Keratinocyte (primary cell): ENCODE measurements at regions not wholly inside any gene's neighbourhood (a gene's known extent, or its start where the extent isn't known, plus 50 kb on each side); places are given as distances from the start of the nearest gene placed in this dataset.
"Not testable (repeated sequence)": the region's sequence is repeated elsewhere in the genome, so short reads cannot be mapped to it uniquely, and the experiment has no call there.

Experiments used
- DNase-seq: peaks from one replicate; pipeline ENCODE4 v3.0.0-alpha.2; 2011; ENCODE audit warnings: low read depth, missing footprints, low spot score
- FAIRE-seq: peaks from 2 replicates; lab custom pipeline; 2011; peaks lifted over from hg19 to GRCh38; lab: Jason Lieb, UNC
- H2AFZ ChIP-seq: 2 replicates; pipeline ENCODE4 v1.6.0; 2012; ENCODE audit warnings: low read length, control low read depth, inconsistent platforms; ENCODE audit not compliant: control insufficient read depth
- H3K27ac ChIP-seq: 2 replicates; pipeline ENCODE4 v1.5.1; 2011; ENCODE audit warnings: low read length; ENCODE audit not compliant: control insufficient read depth, insufficient read depth
- H3K27me3 ChIP-seq: 3 replicates; pipeline ENCODE4 v1.6.0; 2011; ENCODE audit warnings: low read length; ENCODE audit not compliant: control insufficient read depth, insufficient read depth; ENCODE audit errors: extremely low read depth
- H3K36me3 ChIP-seq, 2 experiments: 2 replicates in 1 of 2; 3 replicates in 1 of 2; pipeline ENCODE4 v1.5.1; 2011; ENCODE audit warnings: low read length in 2 of 2, mild to moderate bottlenecking in 1 of 2; ENCODE audit not compliant: control insufficient read depth in 2 of 2, insufficient read depth in 2 of 2; ENCODE audit errors: extremely low read depth in 1 of 2
- H3K4me1 ChIP-seq: 3 replicates; pipeline ENCODE4 v1.5.1; 2011; ENCODE audit warnings: low read length; ENCODE audit not compliant: control insufficient read depth, insufficient read depth; ENCODE audit errors: extremely low read depth
- H3K4me2 ChIP-seq: 3 replicates; pipeline ENCODE4 v1.6.0; 2011; ENCODE audit warnings: low read depth, low read length; ENCODE audit not compliant: control insufficient read depth, insufficient read depth; ENCODE audit errors: extremely low read depth
- H3K4me3 ChIP-seq, 3 experiments: fragments of 200-600 bp in 1 of 3; sonication (generic) in 1 of 3; 2 replicates in 2 of 3; 3 replicates in 1 of 3; pipeline ENCODE4 v1.5.1; 2011 to 2016; ENCODE audit warnings: low read length in 3 of 3, mild to moderate bottlenecking in 3 of 3, control low read depth in 2 of 3, inconsistent platforms in 1 of 3, low read depth in 1 of 3, mixed read lengths in 1 of 3, mixed run types in 1 of 3, moderate library complexity in 1 of 3; ENCODE audit not compliant: control insufficient read depth in 2 of 3, insufficient read depth in 2 of 3; ENCODE audit errors: extremely low read depth in 1 of 3
- H3K79me2 ChIP-seq: 2 replicates; pipeline ENCODE4 v1.6.0; 2012; ENCODE audit warnings: low read length; ENCODE audit not compliant: control insufficient read depth, insufficient read depth
- H3K9ac ChIP-seq: 3 replicates; pipeline ENCODE4 v1.6.0; 2011; ENCODE audit warnings: low read length; ENCODE audit not compliant: control insufficient read depth, insufficient read depth; ENCODE audit errors: extremely low read depth
- H3K9me1 ChIP-seq: 3 replicates; pipeline ENCODE4 v1.6.0; 2011; ENCODE audit warnings: low read length; ENCODE audit not compliant: control insufficient read depth, insufficient read depth; ENCODE audit errors: extremely low read depth
- H3K9me3 ChIP-seq: 2 replicates; pipeline ENCODE4 v1.5.1; 2012; ENCODE audit warnings: low read depth, low read length; ENCODE audit not compliant: control insufficient read depth
- H4K20me1 ChIP-seq: 3 replicates; pipeline ENCODE4 v1.6.0; 2011; ENCODE audit warnings: low read length; ENCODE audit not compliant: control insufficient read depth, insufficient read depth; ENCODE audit errors: extremely low read depth
- CTCF ChIP-seq, 3 experiments: IDR thresholded peaks in 1 of 3; conservative IDR thresholded peaks in 1 of 3; optimal IDR thresholded peaks in 1 of 3; 2 replicates in 2 of 3; 3 replicates in 1 of 3; pipeline versions ENCODE3 to v1.5.1; 2011; ENCODE audit warnings: low read length in 3 of 3, mild to moderate bottlenecking in 3 of 3, moderate library complexity in 2 of 3, control low read depth in 1 of 3, inconsistent platforms in 1 of 3; ENCODE audit not compliant: insufficient read depth in 2 of 3; ENCODE audit errors: extremely low read depth in 1 of 3
- EZH2 ChIP-seq: IDR thresholded peaks from one replicate; pipeline ENCODE4 v1.6.1; 2012; ENCODE audit warnings: inconsistent platforms, mild to moderate bottlenecking, low read length, moderate library complexity
- dilution Hi-C: fragments of 300-500 bp; cut with MboI; formaldehyde crosslinking; loops from one replicate; pipeline ENCODE4 v1.7.0; 2020; ENCODE audit warnings: low sequenced_read_pairs; ENCODE audit not compliant: extremely low pct_ligation_motif_present

DNA sequence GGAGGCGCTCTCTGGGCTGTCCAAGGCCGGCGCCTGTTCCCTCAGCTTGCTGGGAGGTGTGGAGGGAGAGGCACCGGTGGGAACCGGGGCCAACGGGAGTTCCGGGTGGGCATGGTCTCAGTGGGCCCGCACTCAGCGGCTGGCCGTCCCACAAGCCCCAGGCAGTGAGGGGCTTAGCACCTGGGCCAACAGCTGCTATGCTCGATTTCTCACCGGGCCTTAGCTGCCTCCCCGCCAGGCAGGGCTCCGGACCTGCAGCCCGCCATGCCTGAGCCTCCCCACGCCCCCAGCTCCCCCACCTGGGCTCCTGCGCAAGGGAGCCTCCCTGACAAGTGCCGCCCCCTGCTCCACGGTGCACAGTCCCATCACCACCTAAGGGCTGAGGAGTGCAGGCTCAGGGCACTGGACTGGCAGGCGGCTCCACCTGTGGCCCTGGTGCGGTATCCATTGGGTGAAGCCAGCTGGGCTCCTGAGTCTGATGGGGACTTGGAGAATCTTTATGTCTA lies 276.5 kb downstream of the SH2D4B start:
- Histone ChIP-seq H4K20me1 (no peaks in the 10 kb centered on the region), H3K27ac (no peak overlapping the region), H3K79me2 (no peaks in the 10 kb centered on the region), H3K27me3 (no peaks in the 10 kb centered on the region), H3K4me3 (no peak overlapping the region), H2AFZ (no peak overlapping the region), H3K36me3 (no peaks in the 10 kb centered on the region), H3K4me2 (no peak overlapping the region), H3K9me1 (no peaks in the 10 kb centered on the region), H3K9ac (no peak overlapping the region), H3K9me3 (no peaks in the 10 kb centered on the region), H3K4me1 (no peaks in the 10 kb centered on the region)
- no peak for TF ChIP-seq EZH2
- dilution Hi-C loops = no loop called here
- no peak for DNase-seq
- no peak for FAIRE-seq

- DNase-seq (no peak), FAIRE-seq (no peak)
- no peaks in the 10 kb centered on the region for H3K79me2 ChIP-seq
- H3K4me1 ChIP-seq = no peaks in the 10 kb centered on the region
- dilution Hi-C loops = no loop called here
- no peak overlapping the region for H3K27ac ChIP-seq
- no peak overlapping the region for H3K4me2 ChIP-seq
- H4K20me1 ChIP-seq = no peaks in the 10 kb centered on the region
- H3K9me3 ChIP-seq = no peaks in the 10 kb centered on the region
- no peaks in the 10 kb centered on the region for H3K36me3 ChIP-seq
- H3K9me1 ChIP-seq = no peaks in the 10 kb centered on the region
- no peak overlapping the region for H3K9ac ChIP-seq
- H3K4me3 ChIP-seq = no peak overlapping the region
- no peak for TF ChIP-seq CTCF (optimal IDR thresholded peaks at IDR 0.05 in 1 of 3, IDR thresholded peaks at IDR 0.05 in 1 of 3, conservative IDR thresholded peaks at IDR 0.05 in 1 of 3; ENCODE audit: extremely low read depth in 1 of 3, insufficient read depth in 2 of 3, low read length in 3 of 3)
- no peak for TF ChIP-seq EZH2
- no peaks in the 10 kb centered on the region for H3K27me3 ChIP-seq
- no peak overlapping the region for H2AFZ ChIP-seq
Measured at GRCh38 chr10:80829151-80829550, 291.4 kb downstream of the SH2D4B start.

DNA sequence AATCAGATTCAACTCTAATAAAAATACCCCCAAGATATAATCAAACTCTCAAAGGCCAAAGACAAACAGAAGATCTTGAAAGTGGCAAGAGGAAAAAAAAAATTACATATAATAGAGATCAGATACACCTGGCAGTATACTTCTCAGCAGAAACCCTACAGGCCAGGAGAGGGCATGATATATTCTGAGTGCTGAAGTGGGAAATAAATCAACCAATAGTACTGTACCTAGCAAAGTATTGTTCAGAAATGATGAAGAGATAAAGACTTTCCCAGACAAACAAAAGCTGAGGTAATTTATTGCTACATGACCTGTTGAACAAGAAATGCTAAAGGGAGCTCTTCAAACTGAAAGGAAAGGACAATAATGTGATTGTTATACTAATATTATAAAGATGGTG lies 291.9 kb downstream of the SH2D4B start:
- no peak for DNase-seq
- Histone ChIP-seq H3K9me3 (no peaks in the 10 kb centered on the region), H3K36me3 (no peaks in the 10 kb centered on the region), H3K9me1 (no peaks in the 10 kb centered on the region), H3K27me3 (no peaks in the 10 kb centered on the region), H3K4me2 (no peak overlapping the region), H3K4me3 (no peak overlapping the region), H3K9ac (no peak overlapping the region), H3K79me2 (no peaks in the 10 kb centered on the region), H3K4me1 (no peaks in the 10 kb centered on the region), H4K20me1 (no peaks in the 10 kb centered on the region), H3K27ac (no peak overlapping the region), H2AFZ (no peak overlapping the region)
- dilution Hi-C loops = no loop called here
- TF ChIP-seq EZH2 = no peak
- no peak for TF ChIP-seq CTCF (optimal IDR thresholded peaks at IDR 0.05 in 1 of 3, IDR thresholded peaks at IDR 0.05 in 1 of 3, conservative IDR thresholded peaks at IDR 0.05 in 1 of 3; ENCODE audit: extremely low read depth in 1 of 3, insufficient read depth in 2 of 3, low read length in 3 of 3)
- FAIRE-seq = no peak

DNA sequence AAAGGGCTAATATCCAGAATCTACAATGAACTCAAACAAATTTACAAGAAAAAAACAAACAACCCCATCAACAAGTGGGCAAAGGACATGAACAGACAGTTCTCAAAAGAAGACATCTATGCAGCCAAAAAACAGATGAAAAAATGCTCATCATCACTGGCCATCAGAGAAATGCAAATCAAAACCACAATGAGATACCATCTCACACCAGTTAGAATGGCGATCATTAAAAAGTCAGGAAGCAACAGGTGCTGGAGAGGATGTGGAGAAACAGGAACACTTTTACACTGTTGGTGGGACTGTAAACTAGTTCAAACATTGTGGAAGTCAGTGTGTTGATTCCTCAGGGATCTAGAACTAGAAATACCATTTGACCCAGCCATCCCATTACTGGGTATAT lies 295.0 kb downstream of the SH2D4B start:
- H2AFZ ChIP-seq, dilution Hi-C loops, H3K4me3 ChIP-seq, H3K9me3 ChIP-seq, H3K4me1 ChIP-seq, H4K20me1 ChIP-seq, FAIRE-seq, H3K27ac ChIP-seq, H3K36me3 ChIP-seq, H3K9me1 ChIP-seq, DNase-seq, H3K27me3 ChIP-seq, H3K79me2 ChIP-seq, H3K4me2 ChIP-seq, H3K9ac ChIP-seq: not testable (repeated sequence)
